ENCODE measurements at regions not wholly inside any gene's neighbourhood (a gene's known extent, or its start where the extent isn't known, plus 50 kb on each side); places are given as distances from the start of the nearest gene placed in this dataset.

GRCh38 chr4:43456383-43456782, 563.9 kb downstream of the GRXCR1 start:
- no peaks in the 10 kb centered on the region; the same call in 1 of the 2 replicates for H3K36me3 ChIP-seq (ENCODE audit: insufficient read depth)
- H3K27ac ChIP-seq (ENCODE audit: low read depth), result no peak overlapping the region
- no peaks in the 10 kb centered on the region for H3K27me3 ChIP-seq (ENCODE audit: insufficient read depth)
- H3F3A ChIP-seq (replicated peaks; ENCODE audit: low read depth), result no peaks in the 10 kb centered on the region
- no peak overlapping the region for H3K4me3 ChIP-seq
- H3K4me1 Mint-ChIP-seq, result peaks cover 4% of the 10 kb centered on the region
- no peaks in the 10 kb centered on the region for H3K79me2 ChIP-seq (replicated peaks; ENCODE audit: insufficient read depth)
- no peaks in the 10 kb centered on the region for H3K9me2 ChIP-seq (ENCODE audit: insufficient read depth)
- 0 out of 2 replicates have a peak, but pooled peaks cover 4% of the 10 kb centered on the region for H3K4me1 ChIP-seq (ENCODE audit: insufficient read depth)
- H3K27me3 Mint-ChIP-seq (ENCODE audit: insufficient read depth, low read depth, poor library complexity), result peaks cover 3% of the 10 kb centered on the region
- peaks cover 4% of the 10 kb centered on the region; the same call in 1 of the 3 replicates for H3K36me3 Mint-ChIP-seq (ENCODE audit: low read depth)
- no peak overlapping the region for H3K27ac Mint-ChIP-seq
- H3K9me3 Mint-ChIP-seq, result 0 out of 3 replicates have a peak, but pooled peaks cover 4% of the 10 kb centered on the region
- ATAC-seq, result no peak
- no peak for DNase-seq (ENCODE audit: low spot score)
- TF ChIP-seq JUNB (IDR thresholded peaks at IDR 0.05; ENCODE audit: unreplicated experiment) (no peak), STAT1 (IDR thresholded peaks at IDR 0.05; ENCODE audit: unreplicated experiment) (no peak), REST (IDR thresholded peaks at IDR 0.05; ENCODE audit: unreplicated experiment) (no peak), CREB1 (CRISPR knock-in tag; IDR thresholded peaks at IDR 0.05; ENCODE audit: low read depth) (no peak), ZNF114 (CRISPR knock-in tag; IDR thresholded peaks at IDR 0.05) (no peak), EZH2phosphoT487 (IDR thresholded peaks at IDR 0.05; ENCODE audit: unreplicated experiment) (no peak), ZNF462 (CRISPR knock-in tag; IDR thresholded peaks at IDR 0.05) (no peak), EZH2 (IDR thresholded peaks at IDR 0.05; ENCODE audit: low read depth, unreplicated experiment) (no peak), POLR2AphosphoS5 (IDR thresholded peaks at IDR 0.05; ENCODE audit: low read depth) (no peak), NANOG (IDR thresholded peaks at IDR 0.05; ENCODE audit: borderline replicate concordance) (no peak), ZNF331 (CRISPR knock-in tag; IDR thresholded peaks at IDR 0.05; ENCODE audit: low read depth) (no peak), CTCF (conservative IDR thresholded peaks at IDR 0.05; ENCODE audit: low read depth in 2 of 2) (no peak), ETS1 (IDR thresholded peaks at IDR 0.05) (no peak)
- no peak overlapping the region for H2AFZ ChIP-seq
- H3K4me3 Mint-ChIP-seq, result no peak overlapping the region
- no peak overlapping the region for H3K4me2 ChIP-seq
- H4K20me1 ChIP-seq (replicated peaks; ENCODE audit: insufficient read depth), result no peaks in the 10 kb centered on the region

All from GM23338 (cell line).